ENCODE measurements at regions not wholly inside any gene's neighbourhood (a gene's known extent, or its start where the extent isn't known, plus 50 kb on each side); places are given as distances from the start of the nearest gene placed in this dataset.
"Not testable (repeated sequence)": the region's sequence is repeated elsewhere in the genome, so short reads cannot be mapped to it uniquely, and the experiment has no call there.

DNA sequence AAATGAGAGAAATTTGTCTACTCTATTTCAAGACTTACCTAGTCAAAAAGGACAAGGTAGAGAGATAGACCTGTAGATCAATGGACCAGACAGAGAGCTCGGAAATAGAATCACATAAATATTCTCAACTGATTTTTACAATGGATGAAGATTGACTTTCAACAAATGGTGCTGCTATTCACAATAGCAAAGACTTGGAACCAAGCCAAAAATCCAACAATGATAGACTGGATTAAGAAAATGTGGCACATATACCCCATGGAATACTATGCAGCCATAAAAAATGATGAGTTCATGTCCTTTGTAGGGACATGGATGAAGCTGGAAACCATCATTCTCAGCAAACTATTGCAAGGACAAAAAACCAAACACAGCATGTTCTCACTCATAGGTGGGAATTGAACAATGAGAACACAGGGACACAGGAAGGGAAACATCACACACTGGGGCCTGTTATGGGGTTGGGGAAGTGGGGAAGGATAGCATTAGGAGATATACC, 1128.2 kb downstream of the UQCRFS1 start:
- not testable (repeated sequence) for DNase-seq

DNA sequence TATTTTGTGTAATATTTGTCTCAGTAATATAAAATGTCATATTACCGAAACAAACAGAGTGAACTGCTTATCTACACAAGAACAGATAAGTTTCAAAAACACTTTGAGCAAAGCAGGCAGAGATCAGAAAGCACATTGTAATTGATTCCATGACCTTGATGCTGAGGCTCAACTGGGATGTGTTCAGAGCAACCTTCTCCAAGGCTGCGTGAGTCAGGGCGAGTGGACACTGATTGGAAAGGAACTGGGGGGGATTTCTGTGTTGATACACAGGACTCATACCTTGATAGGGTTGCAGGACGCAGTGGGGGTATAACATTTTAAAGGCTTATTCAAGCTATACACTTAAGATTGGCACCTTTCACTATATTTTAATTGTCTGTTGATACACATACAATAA, 1136.3 kb downstream of the UQCRFS1 start:
- DNase-seq = no peak

DNA sequence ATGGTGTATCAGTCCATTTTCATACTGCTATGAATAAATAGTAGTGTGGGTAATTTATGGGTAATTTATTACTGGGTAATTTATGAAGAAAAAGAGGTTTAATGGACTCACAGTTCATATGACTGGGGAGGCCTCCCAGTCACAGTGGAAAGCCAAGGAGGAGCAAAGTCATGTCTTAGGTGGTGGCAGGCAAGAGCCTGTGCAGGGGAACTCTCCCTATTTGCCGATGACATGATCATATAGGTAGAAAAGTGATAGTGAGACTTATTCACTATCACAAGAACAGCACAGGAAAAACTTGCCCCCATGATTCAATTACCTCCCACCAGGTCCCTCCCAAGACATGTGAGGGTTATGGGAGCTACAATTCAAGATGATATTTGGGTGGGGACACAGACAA, 1137.7 kb downstream of the UQCRFS1 start:
- DNase-seq = no peak

DNA sequence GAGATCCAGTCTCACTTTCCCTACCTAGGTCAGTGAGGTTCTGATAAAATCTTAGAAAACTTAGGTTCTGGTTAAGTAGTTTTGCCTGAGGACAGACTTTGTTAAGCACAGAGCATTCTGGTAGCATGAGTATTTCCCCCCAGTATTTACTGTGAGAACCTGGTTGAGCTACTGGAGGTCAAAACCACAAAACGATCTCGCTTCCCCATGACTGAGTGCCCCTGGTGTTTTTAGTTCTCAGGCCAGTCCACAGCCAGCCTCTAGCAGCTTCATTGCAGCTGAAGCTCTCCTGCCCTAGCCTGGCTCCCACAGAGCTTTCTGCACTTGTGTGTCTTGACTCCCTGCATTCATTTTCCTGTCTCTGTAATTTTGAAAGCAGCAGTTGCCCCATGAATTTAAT, 1138.2 kb downstream of the UQCRFS1 start:
- DNase-seq = no peak

DNA sequence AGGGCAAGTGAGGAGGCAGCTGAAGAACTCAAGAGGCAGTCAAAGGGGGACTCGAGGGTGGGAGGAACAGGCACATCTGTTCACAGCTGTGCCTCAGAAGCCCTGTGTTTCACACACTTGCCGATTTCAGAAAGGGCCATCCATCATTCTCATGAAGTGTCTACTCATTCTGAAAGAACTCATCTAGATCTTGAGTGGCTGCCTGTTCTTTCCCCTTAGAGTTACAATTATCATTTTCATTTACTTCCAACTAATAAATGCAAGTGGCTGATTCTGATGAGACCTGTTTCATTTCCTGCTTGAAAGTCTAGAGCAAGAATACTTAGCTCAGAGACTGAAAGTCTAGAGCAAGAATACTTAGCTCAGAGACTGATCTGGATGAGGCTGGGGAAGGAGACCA, 1145.1 kb downstream of the UQCRFS1 start:
- DNase-seq = no peak

DNA sequence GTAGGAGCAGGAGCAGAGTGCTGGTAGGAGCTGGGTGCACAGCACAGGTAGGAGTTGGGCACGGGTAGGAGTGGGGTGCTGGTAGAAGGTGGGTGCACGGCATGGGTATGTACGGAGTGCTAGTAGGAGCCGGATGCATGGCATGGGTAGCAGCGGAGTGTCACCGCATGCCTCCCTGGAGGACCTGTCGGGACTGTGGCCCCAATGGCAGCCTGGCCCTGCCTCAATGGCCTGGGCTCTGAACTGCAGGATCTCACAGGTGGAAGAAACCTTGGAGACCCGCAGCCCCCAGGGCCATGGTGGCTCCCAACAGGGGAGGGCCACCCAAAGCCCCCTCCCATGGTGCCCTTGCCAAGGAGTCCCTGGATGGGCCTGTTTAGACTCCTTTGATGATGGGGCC, 1146.0 kb downstream of the UQCRFS1 start:
- no peak for DNase-seq

DNA sequence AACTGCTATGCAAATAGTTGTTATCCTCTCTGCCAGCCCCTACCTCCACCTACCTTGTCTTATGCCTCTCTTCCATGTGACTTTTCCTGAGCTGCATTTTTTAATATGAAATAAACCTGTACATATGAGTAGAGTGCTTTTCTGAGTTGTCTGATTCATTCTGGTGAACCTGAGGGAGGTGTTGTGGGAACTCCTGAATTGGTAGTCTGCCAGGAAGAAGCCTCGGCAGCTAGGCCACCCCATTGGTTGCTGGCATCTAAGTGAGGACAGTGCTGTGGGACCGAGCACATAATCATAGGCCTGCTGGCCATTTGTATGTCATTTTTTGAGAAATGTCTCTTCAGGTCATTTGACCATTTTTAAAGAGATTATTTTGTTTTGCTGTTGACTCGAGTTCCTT, 1146.8 kb downstream of the UQCRFS1 start:
- no peak for DNase-seq

DNA sequence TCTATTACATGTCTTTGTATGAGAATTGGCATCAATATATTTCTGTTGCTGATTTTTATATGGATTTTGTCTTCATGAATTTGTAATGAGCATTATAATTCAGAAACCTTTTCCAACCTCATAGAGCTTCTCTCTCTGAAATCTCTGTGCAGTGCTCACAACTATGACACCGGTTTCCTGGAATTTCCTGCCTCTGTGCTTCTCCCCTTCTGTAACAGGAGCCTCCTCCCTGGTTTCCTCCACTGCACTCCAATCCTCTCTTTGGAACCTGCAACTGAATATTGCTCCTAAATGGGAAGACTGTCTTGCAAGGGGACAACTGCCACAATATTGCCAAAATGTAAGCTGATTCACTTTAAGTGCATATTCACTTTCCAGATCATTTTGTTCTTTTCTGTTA, 1147.9 kb downstream of the UQCRFS1 start:
- DNase-seq = no peak

DNA sequence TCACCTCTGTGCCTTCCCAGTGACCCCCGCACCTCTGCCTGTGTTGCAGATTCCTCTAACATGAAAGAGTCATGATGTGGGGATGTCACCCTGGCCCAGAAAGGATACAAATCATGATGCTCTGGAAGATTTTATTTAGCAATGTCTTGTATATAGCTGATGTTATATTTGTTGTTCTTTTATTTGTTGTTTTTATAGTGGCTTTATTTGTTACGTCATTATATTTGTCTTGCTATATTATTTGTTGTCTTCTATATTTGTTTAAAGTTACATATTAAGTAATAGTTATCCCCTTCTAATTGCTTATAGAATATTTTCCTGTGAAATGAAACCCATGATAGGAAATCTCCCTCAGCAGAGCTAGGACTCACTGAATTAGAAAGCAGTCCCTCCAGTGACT, 1149.2 kb downstream of the UQCRFS1 start:
- DNase-seq = no peak

DNA sequence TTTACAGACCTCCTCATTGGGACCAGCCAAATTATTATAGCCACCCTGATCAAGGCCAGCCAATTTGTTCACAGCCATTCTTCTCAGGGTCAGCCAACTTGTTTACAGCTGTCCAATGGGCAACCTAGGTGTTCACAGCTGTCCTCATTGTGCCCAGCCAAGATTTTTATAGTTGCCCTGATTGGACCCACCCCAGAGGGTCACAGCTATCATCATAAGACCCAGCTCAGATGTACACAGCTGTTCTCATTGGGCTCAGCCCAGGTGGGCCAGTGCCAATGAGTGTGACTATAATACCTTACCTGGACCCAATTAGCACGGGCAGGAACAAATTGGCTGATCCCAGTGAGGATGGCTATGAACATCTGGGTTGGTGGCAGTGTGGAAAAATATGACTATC, 1151.8 kb downstream of the UQCRFS1 start:
- DNase-seq = no peak

DNA sequence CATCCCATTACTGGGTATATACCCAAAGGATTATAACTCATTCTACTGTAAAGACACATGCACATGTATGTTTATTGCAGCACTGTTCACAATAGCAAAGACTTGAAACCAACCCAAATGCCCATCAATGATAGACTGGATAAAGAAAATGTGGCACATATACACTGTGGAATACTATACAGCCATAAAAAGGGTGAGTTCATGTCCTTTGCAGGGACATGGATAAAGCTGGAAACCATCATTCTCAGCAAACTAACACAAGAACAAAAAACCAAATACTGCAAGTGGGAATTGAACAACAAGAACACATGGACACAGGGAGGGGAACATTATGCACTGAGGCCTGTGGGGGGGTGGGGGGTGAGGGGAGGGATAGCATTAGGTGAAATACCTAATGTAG, 1155.9 kb downstream of the UQCRFS1 start:
- not testable (repeated sequence) for DNase-seq

DNA sequence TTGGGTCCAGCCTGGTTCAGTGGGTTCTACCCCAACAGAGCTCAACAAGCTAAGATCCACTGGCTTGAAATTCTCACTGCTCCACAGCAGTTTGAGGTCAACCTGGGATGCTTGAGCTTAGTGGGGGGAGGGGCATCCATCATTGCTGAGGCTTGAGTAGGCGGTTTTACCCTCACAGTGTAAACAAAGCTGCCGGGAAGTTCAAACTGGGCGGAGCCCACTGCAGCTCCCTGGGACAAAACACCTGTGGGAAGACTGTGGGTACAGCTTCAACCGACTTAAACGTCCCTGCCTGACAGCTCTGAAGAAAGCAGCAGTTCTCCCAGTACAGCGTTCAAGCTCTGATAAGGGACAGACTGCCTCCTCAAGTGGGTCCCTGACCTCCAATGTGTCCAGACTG, 1161.9 kb downstream of the UQCRFS1 start:
- DNase-seq = no peak

DNA sequence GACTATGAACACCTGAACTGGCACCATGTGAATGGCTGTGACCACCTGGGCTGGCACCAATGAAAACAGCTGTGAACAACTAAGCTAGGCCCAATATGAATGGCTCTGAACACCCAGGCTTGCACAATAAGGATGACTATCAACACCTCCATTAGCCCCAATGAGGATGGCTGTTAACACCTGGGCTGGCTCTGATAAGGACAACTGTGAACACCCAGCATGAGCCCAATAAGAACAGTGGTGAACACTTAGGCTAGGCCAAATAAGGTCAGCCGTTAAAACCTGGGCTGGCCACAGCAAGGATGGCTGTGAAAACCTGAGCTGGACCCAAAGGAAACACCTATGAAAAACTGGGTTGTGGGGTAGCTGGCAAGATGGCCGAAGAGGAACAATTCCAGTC, 1163.1 kb downstream of the UQCRFS1 start:
- no peak for DNase-seq

DNA sequence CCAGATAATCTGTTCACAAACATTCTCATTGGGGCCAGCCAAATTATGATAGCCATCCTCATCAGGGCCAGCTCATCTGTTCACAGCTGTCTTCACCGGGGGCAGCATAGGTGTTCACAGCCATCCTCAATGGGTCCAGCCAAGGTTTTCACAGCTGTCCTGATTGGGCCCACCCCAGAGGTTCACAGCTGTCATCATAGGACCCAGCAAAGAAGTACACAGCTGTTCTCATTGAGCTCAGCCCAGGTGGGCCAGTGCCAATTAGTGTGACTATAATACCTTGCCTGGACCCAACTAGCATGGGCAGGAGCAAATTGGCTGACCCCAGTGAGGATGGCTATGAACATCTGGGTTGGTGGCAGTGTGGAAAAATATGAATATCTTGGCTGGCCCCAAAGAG, 1166.0 kb downstream of the UQCRFS1 start:
- no peak for DNase-seq

DNA sequence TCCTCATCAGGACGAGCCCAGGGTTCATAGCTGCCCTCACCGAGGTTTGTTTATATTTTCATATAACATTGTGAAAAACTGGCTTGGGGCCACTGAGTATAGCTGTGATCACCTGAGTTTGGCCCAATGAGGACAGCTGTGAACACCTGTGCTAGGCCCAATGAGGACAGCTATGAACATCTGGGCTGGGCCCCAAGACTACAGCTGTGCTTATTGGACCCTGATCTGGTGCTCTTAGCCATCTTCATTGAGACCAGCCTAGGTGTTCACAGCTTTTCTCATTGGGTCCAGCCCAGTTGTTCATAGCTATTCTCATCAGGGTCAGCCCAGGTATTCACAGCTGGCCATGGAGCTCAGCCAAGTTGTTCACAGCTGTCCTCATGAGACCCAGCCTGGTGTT, 1167.3 kb downstream of the UQCRFS1 start:
- DNase-seq = no peak

DNA sequence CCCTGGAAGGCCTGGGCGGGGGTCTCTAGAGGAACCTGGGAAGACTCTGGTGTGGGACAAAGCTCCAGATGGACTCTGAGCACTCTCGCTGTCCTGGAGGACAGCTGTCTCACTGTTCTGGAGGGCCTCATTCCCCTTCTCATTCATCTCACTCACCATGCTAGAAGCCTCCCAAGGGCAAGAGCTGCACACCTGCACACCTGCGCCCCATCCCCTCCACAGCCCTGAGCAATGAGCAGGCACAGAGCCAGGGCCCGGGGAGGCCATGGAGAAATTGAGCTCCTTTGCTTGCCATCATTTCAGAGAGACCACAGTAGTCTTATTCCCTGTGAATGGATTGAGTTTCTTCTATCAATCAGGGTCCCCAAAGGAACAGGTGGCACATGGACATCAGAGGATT, 1168.5 kb downstream of the UQCRFS1 start:
- DNase-seq = no peak

DNA sequence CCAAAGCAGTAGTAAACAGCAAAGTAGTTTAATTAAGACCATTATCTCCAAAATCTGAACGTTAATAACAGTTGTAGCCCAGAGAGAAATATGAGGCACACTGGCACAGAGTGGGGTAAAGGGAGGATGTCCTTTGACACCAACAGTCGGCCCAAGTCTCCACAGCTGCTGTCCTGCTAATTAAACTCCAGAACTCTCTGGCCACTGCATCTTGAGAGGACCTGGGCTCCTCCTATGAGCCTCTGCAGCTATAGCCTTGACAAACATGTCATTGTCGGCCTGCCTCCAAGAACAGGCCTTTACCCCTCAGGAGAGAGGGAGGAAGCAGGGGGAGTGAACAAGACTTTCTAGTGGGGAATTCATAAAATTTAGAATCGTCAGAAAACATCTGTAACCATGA, 1170.4 kb downstream of the UQCRFS1 start:
- DNase-seq = no peak

DNA sequence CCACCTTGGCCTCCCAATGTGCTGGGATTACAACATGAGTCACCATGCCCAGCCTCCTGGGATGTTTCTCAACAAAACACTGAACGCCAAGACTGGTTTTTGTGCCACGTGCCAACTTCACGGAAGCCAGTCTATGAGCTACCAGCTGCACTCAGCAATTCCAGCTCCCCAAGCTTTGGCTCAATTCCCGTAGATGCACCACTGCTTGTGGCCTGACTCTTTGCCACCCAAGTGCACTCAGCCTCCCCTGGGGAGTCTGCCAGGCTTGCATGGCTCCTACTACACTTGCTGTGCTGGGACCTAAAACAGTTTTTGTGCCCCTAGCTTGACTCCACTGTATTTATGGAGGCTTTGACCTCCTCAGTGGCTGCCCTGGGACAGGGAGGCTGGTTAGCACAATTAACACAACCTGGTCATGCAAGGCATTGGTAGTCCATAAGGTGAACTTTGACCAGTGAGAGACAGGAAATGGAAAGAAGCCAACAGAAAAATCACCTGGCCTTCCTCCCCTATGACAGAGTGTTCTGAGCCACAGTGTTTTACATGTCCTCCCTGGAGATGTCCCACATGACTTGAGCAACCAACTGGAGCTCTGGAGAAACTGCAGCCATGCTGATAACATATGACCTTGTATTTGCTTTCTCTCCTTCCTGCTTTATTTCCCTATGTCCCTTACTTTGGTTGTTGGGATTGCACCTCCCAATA, 1173.1 kb downstream of the UQCRFS1 start:
- no peak for DNase-seq

DNA sequence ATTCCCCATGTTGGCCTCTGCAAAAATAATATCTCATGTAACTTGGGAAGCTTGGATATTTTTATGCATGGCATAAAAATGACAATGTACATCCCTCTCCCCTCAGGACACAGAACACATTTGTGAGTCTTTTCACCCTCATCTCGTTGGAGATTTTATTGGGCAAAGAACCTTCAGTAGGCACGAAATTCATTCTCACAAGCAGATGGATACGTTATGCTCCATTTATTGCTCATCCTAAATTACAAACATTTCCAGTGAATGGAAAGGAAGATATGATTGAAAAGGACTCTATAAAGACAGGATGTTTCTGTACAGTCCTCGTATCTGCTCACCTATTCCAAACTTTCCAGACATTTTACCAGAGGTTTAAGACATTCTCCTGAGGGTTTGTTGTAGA, 1175.8 kb downstream of the UQCRFS1 start:
- no peak for DNase-seq

DNA sequence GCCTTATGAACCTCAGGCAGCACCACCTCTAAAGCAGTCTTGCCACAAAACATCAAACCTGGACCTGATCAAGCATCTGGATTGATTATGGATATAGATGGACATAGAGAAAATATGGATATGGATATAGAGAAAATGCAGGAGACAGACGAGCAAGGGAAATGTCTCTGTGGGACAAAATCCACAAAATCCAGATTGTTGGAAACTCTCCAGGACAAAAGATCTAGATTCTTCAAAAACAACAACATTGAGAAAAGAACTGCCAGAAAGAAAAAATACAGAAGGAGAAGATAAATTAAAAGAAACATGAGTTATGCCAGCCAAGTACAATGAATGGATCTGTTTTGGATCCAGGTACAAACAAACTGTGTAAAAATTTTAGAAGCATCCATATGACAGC, 1176.5 kb downstream of the UQCRFS1 start:
- no peak for DNase-seq

DNA sequence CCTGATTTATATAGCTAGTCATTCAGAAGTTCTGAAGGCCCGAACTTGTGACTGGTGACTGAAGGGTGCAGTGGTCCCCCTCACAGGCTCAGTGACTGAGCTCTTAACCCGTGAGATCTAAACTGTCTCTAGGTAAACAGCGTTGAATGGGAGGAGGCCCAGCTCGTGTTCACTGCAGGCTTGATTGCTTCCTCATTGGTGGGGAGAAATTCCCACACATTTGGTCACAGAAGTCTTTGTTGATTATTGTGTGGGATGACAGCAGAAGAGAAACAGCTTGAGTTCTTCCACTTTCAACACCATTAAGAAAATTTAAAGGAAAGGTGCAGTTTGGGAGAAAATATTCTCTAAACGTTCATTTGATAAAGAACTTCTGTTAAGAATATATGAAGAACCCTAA, 1178.0 kb downstream of the UQCRFS1 start:
- DNase-seq = no peak

DNA sequence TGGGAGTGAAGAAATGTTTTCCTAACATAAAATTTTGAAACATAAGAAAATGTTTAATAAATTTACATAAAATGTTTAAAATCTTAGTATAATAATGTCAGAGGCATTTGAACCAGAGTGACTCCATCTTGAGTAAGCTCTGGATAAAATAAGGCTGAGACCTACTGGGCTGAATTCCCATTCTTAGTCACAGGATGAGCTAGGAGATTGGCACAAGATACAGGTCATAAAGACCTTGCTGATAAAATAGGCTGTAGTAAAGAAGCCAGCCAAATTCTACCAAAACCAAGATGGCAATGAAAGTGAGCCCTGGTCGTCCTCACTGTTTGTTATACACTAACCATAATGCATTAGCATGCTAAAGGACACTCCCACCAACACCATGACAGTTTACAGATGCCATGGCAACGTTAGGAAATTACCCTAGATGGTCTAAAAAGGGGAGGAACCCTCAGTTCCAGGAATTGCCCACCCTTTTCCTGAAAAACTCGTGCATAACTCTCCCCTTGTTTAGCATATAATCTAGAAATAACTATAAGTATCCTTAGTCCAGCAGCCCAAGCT, 1184.0 kb downstream of the UQCRFS1 start:
- DNase-seq = no peak

DNA sequence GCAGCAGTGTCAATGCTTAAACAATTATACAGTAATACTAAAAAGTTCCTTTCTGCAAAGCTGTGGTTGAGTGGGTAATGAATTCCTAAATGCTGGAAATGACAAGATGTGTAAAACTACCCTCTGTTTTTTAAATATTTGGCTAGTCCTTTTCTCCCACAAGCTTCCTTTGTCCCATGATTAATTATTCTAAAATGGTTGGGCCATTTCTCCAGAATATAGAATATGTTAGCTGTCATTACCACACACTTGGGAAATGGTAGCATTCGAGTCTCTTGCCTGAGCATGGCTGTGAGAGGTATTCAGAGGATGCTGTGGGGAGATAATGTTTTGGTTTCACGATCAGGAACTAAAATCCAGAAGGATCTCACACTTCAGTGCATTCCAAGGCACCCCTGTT, 1185.8 kb downstream of the UQCRFS1 start:
- no peak for DNase-seq

DNA sequence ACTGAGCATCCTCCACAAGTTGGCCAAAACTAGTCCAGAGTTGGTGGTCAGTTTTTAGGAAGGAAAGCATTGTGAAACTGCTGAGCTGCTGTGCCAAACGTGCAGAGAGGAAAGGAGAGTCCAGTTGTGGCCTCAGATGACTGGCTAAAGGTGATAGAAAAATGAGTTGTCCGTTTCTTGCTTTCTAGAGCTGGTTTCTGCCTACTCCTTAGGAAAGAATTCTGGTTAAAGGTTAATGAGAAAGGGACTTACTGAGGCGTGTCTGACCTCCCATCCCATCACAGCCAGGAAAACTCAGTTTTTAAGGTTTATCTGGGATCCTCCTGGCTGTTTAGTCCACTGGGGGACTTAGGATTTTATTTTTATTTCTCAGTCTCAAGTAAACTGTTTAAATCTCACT, 1186.3 kb downstream of the UQCRFS1 start:
- DNase-seq = no peak

DNA sequence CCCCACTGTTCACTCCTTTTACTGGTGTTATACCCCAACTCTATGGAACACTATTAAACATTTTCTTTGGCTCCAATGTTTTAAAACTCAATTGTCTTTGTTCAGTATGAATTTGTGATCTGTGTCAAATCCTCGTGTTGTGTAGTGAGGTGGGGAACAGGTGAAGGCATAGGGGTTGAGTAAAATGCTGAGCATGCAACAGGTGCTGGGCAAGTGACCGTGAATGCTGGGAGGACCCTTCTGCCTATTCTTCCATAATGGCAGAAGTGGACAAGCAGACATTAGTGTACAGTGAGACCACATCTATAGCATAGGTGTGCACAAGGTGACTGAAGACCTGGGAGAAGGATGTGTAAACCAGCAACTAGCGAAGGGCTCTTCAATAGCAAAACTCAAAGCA, 1188.0 kb downstream of the UQCRFS1 start:
- no peak for DNase-seq
